NCI-H1417 (cell line): ENCODE measurements at regions not wholly inside any gene's neighbourhood (a gene's known extent, or its start where the extent isn't known, plus 50 kb on each side); places are given as distances from the start of the nearest gene placed in this dataset.
"Not testable (repeated sequence)": the region's sequence is repeated elsewhere in the genome, so short reads cannot be mapped to it uniquely, and the experiment has no call there.

Experiments
- DNase-seq, 3 experiments: peaks; one replicate each; lab custom pipeline; 2025; lab: John Stamatoyannopoulos, UW

DNA sequence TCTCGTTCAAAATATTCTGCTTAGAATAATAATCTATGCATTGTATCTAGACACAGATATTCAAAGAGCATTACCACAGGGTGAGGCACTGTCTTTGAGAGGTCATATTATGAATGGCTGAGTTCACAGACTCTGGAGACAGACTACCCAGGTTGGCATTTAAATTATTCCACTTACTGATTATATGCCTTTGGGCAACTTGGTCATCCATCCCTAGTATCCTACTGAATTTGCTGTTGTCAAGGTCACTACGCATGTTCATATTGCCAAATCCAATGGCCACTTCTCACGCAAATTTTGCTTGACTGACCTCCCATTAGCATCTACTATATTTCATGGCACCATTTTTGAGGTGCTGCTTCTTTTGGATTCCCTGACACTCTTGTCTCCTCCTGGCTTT, 498.6 kb upstream of the TLE4 start:
- no peak for DNase-seq

GRCh38 chr9:79080536-79080935, 491.2 kb upstream of the TLE4 start:
- no peak for DNase-seq

GRCh38 chr9:79083621-79084020, 488.1 kb upstream of the TLE4 start:
- DNase-seq, result no peak

GRCh38 chr9:79087133-79087532, 484.6 kb upstream of the TLE4 start:
- no peak for DNase-seq

DNA sequence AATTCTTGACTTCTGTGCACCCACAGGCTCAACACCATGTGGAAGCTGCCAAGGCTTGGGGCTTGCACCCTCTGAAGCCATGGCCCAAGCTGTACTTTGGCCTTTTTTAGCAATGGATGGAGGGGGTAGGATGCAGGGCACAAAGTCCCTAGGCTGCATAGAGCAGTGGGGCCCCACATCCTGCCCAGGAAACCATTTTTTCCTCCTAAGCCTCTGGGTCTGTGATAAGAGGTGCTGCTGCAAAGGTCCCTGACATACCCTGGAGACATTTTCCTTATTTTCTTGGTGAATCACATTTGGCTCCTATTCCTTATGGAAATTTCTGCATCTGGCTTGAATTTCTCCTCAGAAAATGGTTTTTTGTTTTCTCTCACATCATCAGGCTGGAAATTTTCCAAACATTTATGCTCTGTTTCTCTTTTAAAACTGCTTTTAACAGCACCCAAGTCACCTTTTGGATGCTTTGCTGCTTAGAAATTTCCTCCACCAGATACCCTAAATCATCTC, 482.7 kb upstream of the TLE4 start:
- no peak for DNase-seq

- DNase-seq, result not testable (repeated sequence)
Measured at GRCh38 chr9:79089851-79090250, 481.9 kb upstream of the TLE4 start.

- not testable (repeated sequence) for DNase-seq
Measured at GRCh38 chr9:79103257-79103656, 468.5 kb upstream of the TLE4 start.

GRCh38 chr9:79104216-79104615, 467.5 kb upstream of the TLE4 start:
- DNase-seq, result no peak

DNA sequence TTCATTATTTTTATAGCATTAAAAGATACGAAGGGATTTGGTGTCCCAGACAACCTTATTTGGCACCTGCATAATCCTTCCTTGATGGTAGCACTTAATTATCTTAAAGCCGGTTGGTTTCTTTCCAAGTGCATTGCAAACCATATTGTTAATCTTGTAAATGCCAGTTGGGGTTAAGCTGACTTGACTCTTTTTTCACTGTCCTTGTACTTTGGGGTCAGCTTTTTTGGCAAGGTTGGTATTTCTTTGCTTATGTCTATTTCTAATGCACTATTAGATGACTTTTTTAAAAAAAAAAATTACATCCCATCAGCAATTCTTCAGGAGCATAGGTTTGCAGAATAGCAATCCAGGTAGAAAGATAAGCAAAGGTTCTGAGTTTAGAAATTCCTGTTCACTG, 466.8 kb upstream of the TLE4 start:
- DNase-seq, result no peak

DNA sequence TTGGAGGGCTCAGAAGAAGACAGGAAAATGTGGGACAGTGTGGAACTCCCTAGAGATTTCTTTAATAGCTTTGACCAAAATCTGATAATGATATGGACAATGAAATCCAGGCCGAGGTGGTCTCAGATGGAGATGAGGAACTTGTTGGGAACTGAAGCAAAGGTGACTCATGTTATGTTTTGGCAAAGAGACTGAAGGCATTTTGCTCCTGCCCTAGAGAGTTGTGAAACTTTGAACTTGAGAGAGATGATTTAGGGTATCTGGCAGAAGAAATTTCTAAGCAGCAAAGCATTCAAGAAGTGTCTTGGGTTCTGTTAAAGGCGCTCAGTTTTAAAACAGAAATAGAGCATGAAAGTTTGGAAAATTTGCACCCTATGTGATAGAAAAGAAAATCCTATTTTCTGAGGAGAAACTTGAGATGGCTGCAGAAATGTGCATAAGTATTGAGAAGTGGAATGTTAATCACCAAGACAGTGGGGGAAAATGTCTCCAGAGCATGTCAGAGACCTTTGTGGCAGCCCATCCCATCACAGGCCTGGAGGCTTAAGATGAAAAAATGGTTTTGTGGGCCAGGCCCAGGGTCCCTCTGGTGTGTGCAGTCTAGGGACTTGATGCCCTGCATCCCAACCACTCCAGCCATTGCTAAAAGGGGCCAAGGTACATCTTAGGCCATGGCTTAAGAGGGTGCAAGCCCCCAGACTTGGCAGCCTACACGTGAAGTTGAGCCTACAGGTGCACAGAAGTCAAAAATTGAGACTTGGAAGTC, 463.7 kb upstream of the TLE4 start:
- DNase-seq, result no peak

DNA sequence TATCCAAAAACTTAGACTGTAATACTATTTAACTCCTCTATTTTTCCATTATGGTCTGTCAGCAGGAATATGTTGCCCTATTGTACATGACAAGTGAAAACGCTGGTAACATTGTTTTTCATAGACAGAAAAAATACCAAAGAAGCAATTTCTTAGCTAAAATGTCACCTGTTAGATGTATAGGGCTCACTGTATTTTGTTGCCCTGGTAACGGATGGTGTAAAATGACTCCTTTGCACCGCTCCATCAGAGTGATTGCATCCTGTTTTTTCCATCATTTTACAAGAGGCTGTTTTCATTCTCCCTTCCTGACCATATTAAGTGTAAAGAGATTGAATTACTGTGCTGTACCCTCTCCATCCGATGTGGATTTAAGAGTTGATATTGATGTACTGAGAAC, 460.1 kb upstream of the TLE4 start:
- DNase-seq, result peak; percentile 19 to 71 (median 27)

GRCh38 chr9:79115176-79115575, 456.6 kb upstream of the TLE4 start:
- peak in 2 of 3 experiments; percentile 8 to 44 for DNase-seq

DNA sequence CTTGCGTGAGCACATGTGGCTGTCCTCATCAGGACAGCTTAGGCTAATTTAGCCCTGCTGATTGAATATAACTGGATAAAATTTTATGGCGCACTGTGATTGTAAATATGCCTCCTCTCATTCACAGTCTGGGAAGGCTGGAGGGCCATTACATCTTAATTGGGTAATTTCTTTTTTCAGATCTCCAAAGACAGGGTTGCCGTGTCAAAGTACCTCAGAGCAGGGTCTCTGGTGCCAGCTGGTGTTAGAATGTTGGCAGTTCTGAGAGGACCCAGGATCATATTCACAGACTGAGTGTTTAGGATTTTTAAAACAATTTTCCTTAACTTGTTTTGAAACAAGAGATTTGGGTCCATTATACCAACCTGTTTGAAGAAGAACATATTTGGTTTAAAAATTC, 455.7 kb upstream of the TLE4 start:
- peak in 2 of 3 experiments; percentile 51 to 90 for DNase-seq

DNA sequence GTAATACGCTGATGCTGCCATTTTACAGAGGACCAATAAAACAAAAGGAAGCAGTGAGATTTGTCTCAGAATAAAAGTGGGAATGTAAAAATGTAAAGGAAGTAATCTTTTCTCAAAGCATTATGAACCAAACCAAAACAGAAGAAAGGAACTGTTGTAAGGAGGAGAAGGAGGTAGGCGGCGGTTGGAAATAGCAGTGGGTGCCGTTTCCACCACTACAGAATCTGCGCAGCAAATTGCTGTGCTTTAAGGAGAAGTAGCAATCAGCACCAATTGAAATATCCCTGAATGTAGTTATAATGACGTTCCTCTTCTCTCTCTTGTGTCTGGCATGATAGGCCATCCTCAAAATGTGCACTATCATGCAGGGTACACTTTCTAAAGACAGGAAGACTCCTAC, 455.1 kb upstream of the TLE4 start:
- peak in 1 of 3 experiments; percentile 57 for DNase-seq

DNA sequence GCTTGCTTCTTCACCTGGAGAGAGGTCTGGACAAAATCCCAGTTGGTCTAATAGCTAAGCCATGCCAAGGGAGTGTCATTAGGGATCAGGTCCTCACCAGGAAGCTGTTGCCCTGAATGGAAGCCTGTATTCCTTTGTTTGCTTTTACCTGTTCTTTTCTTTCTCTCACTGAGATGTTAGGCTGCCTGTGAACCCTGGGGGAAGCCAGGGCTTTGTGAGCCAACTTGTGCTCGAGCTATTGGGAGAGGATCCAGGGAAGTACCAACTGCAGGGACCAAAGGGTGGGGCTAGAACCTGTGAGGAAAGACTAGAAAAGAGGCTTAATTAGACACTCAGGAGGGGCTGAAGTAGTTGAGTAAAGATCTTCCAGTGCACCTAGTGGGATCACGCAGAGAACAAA, 451.2 kb upstream of the TLE4 start:
- DNase-seq, result peak in 2 of 3 experiments; percentile 3 to 33

DNA sequence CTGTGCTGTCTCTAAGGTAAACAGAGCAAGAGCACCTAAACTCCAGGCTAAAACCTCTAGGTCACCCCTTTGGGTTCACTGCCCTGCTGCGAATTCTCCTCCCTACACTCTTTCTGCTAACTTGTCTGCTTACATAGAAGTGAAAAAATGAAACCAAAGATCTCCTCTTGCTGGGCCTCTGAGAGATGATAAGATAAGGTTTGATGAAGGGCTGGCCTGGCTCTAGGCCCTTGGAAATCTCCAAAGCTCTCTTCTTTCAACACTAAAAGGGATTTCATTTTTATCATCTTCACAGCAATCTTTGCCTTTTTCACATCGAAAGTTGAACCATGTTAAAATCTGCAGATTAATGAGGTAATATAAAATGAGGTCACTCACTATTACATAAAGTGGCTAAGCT, 450.8 kb upstream of the TLE4 start:
- DNase-seq, result no peak

- no peak for DNase-seq
Measured at GRCh38 chr9:79123415-79123814, 448.4 kb upstream of the TLE4 start.

GRCh38 chr9:79127661-79128060, 444.1 kb upstream of the TLE4 start:
- no peak for DNase-seq

DNA sequence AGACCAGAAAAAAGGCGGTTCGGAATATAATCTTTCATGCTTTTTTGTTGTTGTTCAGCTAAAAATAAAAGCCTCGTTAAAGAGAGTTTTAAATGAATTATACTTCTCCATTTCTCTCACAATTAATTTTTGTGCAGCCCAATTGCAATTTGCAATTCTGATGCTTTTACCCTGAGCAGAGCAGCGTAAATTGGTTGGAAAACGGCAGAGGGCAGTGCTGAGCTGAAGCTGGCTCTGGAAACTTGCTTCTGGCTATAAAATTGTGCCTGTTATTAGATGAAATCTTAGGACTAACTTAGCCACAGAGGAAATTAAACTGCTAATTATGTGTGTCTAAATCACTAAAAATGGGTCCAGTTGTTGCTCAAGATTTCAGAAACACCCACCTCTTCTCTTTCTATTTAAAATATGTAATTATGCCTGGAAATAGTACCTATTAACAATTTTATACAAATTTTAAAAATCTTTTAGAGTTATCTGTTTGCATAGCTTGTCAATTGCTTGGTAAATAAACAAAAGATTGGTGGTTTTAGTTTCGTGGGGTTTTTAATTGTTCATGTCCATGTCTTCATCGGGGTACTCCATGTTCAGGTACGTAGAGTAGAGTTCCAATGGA, 441.8 kb upstream of the TLE4 start:
- DNase-seq, result peak; percentile 49 to 81 (median 58)

DNA sequence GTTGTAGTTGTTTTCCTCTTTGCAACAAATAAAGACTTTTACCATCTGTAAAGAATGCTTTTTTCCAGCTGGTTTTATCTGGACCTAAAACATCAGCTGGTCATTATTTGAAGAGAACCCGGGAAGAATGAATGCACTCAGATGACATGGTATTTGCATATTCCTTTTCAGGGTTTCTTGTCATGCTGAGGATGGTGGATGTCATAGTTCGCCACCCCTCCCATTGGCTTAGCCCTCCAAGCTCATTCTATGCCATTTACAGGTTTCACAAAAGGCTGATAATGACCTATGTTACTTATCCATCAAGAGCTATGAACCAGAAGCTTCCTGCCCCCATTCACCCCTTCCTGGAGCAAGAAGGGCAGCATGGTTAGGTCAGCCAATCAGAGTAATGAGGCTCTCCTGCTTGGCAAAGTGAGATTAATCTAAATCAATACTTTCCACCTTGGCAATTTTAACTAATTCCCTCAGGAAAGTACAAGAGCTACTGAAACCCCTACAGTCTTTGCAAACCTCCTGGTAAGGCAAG, 440.5 kb upstream of the TLE4 start:
- DNase-seq, result no peak

DNA sequence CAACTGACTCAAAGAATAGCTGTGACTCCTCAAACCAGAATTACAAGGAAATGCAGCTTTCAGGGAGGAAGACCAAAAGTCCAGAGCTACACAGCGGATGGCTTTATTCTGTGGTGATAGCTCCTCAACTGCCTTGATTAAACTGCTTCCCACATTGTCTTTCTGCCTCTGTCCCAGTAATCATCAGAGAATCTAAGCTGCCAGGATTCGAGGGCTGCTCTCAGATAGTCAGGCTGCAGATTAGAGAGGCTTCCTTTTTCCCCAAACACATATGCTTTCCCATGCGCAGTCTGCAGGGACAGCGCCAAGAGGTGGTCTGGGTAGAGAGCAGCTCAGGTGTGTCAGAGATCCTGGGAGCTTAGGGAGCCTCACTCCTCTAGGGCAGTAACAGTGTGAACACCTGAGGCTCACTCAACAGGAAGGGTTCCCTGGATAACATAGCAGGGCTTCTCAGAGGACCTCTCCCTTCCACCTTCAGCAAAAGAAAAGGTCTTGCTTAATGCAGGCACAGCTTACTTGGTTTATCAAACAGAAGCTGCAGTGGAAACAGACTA, 439.9 kb upstream of the TLE4 start:
- DNase-seq, result no peak

GRCh38 chr9:79134654-79135053, 437.1 kb upstream of the TLE4 start:
- peak in 2 of 3 experiments; percentile 8 to 42 for DNase-seq
